SK-N-SH (cell line): ENCODE measurements at regions not wholly inside any gene's neighbourhood (a gene's known extent, or its start where the extent isn't known, plus 50 kb on each side); places are given as distances from the start of the nearest gene placed in this dataset.
A peak's percentile ranks its signal among the peaks of the same experiment; 100 is the strongest.

Experiments
- CTCF ChIA-PET: fragments of 300-600, 350-600 bp; formaldehyde crosslinking; extraction: SDS; loops from one replicate; lab custom pipeline; 2021; lab: Yijun Ruan, JAX
- POLR2A ChIA-PET: fragments of 350-600 bp; sonication (Branson Sonifier 250); formaldehyde crosslinking; extraction: SDS; loops from one replicate; lab custom pipeline; 2020; ENCODE audit warnings: antibody characterized with exemption, inconsistent platforms; lab: Yijun Ruan, JAX
- DNase-seq: peaks from one replicate; pipeline ENCODE4 v3.0.0; 2012
- H2AFZ ChIP-seq: fragments of 200-600 bp; sonication (generic); 2 replicates; pipeline ENCODE4 v1.8.1; 2016; ENCODE audit warnings: antibody characterized with exemption, mild to moderate bottlenecking, low read depth
- H3F3A ChIP-seq: fragments of 200-600 bp; sonication (generic); replicated peaks from 2 replicates; pipeline ENCODE3; 2016; ENCODE audit warnings: antibody characterized with exemption, mild to moderate bottlenecking; ENCODE audit not compliant: insufficient read depth
- H3K27ac ChIP-seq, 2 experiments: fragments of 200-500 bp in 1 of 2; fragments of 200-600 bp in 1 of 2; sonication (Bioruptor generic) in 1 of 2; sonication (generic), shearing (Covaris generic) in 1 of 2; 2 replicates each; pipeline versions ENCODE4 v1.5.1 to v1.6.1; 2014 to 2016; ENCODE audit warnings: low read depth in 2 of 2, inconsistent platforms in 1 of 2, low read length in 1 of 2, mild to moderate bottlenecking in 1 of 2, mixed read lengths in 1 of 2
- H3K27me3 ChIP-seq: fragments of 200-600 bp; sonication (generic), shearing (Covaris generic); 2 replicates; pipeline ENCODE4 v1.6.1; 2016; ENCODE audit warnings: mixed run types; ENCODE audit not compliant: insufficient read depth
- H3K36me3 ChIP-seq, 2 experiments: fragments of 200-500 bp in 1 of 2; fragments of 200-600 bp in 1 of 2; sonication (Bioruptor generic) in 1 of 2; sonication (generic) in 1 of 2; replicated peaks in 1 of 2; 2 replicates each; pipeline versions ENCODE3 to v1.5.1; 2014 to 2016; ENCODE audit warnings: low read length in 1 of 2, mild to moderate bottlenecking in 1 of 2; ENCODE audit not compliant: insufficient read depth in 2 of 2, control insufficient read depth in 1 of 2
- H3K4me1 ChIP-seq, 2 experiments: fragments of 200-500 bp in 1 of 2; fragments of 200-600 bp in 1 of 2; sonication (Bioruptor generic) in 1 of 2; sonication (generic), shearing (Covaris generic) in 1 of 2; 2 replicates each; pipeline versions ENCODE4 v1.5.1 to v1.6.1; 2014 to 2016; ENCODE audit warnings: low read depth in 1 of 2, low read length in 1 of 2, mixed run types in 1 of 2; ENCODE audit not compliant: insufficient read depth in 2 of 2, control insufficient read depth in 1 of 2
- H3K4me2 ChIP-seq: fragments of 200-600 bp; sonication (generic), shearing (Covaris generic); 2 replicates; pipeline ENCODE4 v1.6.1; 2017; ENCODE audit warnings: mixed run types
- H3K4me3 ChIP-seq, 2 experiments: fragments of 200-500 bp in 1 of 2; fragments of 200-600 bp in 1 of 2; sonication (Bioruptor generic) in 1 of 2; sonication (generic), shearing (Covaris generic) in 1 of 2; 2 replicates each; pipeline versions ENCODE4 v1.5.1 to v1.8.1; 2014 to 2016; ENCODE audit warnings: low read depth in 2 of 2, inconsistent platforms in 1 of 2, low read length in 1 of 2, mild to moderate bottlenecking in 1 of 2, mixed read lengths in 1 of 2, moderate library complexity in 1 of 2
- H3K79me2 ChIP-seq: fragments of 200-600 bp; sonication (generic); 2 replicates; pipeline ENCODE4 v1.8.1; 2017; ENCODE audit warnings: mild to moderate bottlenecking; ENCODE audit not compliant: insufficient read depth
- H3K9ac ChIP-seq: fragments of 200-600 bp; sonication (generic); 2 replicates; pipeline ENCODE4 v1.6.1; 2017; ENCODE audit warnings: mixed run types
- H3K9me2 ChIP-seq: fragments of 200-600 bp; sonication (generic); 2 replicates; pipeline ENCODE4 v1.6.1; 2017; ENCODE audit warnings: mixed run types
- H3K9me3 ChIP-seq: fragments of 200-600 bp; sonication (generic); 2 replicates; pipeline ENCODE4 v1.6.1; 2017; ENCODE audit warnings: mixed run types, mild to moderate bottlenecking, moderate library complexity
- H4K20me1 ChIP-seq: fragments of 200-600 bp; sonication (generic); 2 replicates; pipeline ENCODE4 v1.6.1; 2017; ENCODE audit warnings: mild to moderate bottlenecking, mixed run types; ENCODE audit not compliant: insufficient read depth
- ELF1 ChIP-seq: IDR thresholded peaks from 2 replicates; pipeline ENCODE4 v1.4.0; 2012
- EP300 ChIP-seq, 2 experiments: IDR thresholded peaks; 2 replicates each; pipeline versions ENCODE4 v1.4.0 to v1.6.1; 2012; ENCODE audit warnings: borderline replicate concordance in 1 of 2, low read depth in 1 of 2, low read length in 1 of 2
- FOXM1 ChIP-seq: IDR thresholded peaks from 2 replicates; pipeline ENCODE4 v1.4.0; 2012; ENCODE audit warnings: low read depth, mild to moderate bottlenecking
- JUND ChIP-seq: IDR thresholded peaks from 2 replicates; pipeline ENCODE4 v1.4.0; 2012
- MEF2A ChIP-seq: IDR thresholded peaks from 2 replicates; pipeline ENCODE4 v1.4.0; 2012; ENCODE audit warnings: low read depth, borderline replicate concordance
- NRF1 ChIP-seq: IDR thresholded peaks from 2 replicates; pipeline ENCODE4 v1.6.1; 2012; ENCODE audit warnings: low read depth, mild to moderate bottlenecking, low read length
- POLR2AphosphoS5 ChIP-seq: IDR thresholded peaks from 2 replicates; pipeline ENCODE4 v1.6.1; 2012; ENCODE audit warnings: low read depth, low read length
- RAD21 ChIP-seq: IDR thresholded peaks from 2 replicates; pipeline ENCODE4 v1.6.1; 2012; ENCODE audit warnings: mild to moderate bottlenecking, low read length
- SMC3 ChIP-seq: IDR thresholded peaks from 2 replicates; pipeline ENCODE4 v1.6.1; 2012; ENCODE audit warnings: low read depth, low read length, improper control_type of control experiment
- WGBS: methylation state at CpG from one replicate; pipeline ENCODE4 v1.1.6; 2017; ENCODE audit warnings: low lambda C conversion rate; 5-methylcytosine and 5-hydroxymethylcytosine counted together
- TF ChIP-seq, protein P1 (sequence below): fragments of 150-350 bp; IDR thresholded peaks from 2 replicates; pipeline ENCODE4 v1.6.1; 2017; ENCODE audit warnings: antibody characterized with exemption, low read length, low read depth, borderline replicate concordance

DNA sequence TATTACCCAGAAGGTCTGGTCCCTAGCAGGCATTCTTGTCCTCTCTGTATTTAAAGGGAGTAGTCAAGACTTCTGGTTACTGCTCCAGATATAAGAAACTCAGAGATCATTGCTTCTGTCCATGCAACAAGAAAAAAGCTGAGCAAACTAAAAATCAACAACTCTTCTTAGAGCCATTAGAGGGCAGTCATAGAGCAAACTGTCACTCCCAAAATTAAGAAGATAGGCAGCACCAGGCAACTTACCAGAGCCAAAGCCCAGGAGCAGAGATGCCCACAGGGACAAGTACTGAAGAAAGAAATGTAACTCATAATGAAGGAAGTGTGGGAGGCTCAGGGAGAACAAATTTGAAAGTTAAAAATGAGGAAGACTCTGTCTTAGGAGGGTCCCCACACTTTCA, 472.9 kb upstream of the COBL start:
- no peak overlapping the region for H2AFZ ChIP-seq
- H3K4me1 ChIP-seq: no peaks in the 10 kb centered on the region
- 0 out of 2 replicates have a peak, but pooled peaks cover 5% of the 10 kb centered on the region for H3K9me2 ChIP-seq
- H3K27ac ChIP-seq: no peak overlapping the region
- peaks cover 4% of the 10 kb centered on the region; the same call in 1 of the 2 replicates for H3K9me3 ChIP-seq
- ChIA-PET CTCF (interaction anchor here (0.7 to 1.5 kb wide), 3 partner anchors 355 to 474 kb away, joined by 3 to 5 read pairs (median 3); no protein-coding TSS in a partner anchor), POLR2A (no interaction called here)
- no peak overlapping the region for H3K9ac ChIP-seq
- H3K4me3 ChIP-seq: no peak overlapping the region
- H3K79me2 ChIP-seq: no peaks in the 10 kb centered on the region
- no peaks in the 10 kb centered on the region for H3F3A ChIP-seq
- H3K4me2 ChIP-seq: no peak overlapping the region
- no peaks in the 10 kb centered on the region for H4K20me1 ChIP-seq
- H3K27me3 ChIP-seq: no peaks in the 10 kb centered on the region
- TF ChIP-seq RAD21: peak; percentile 66
- TF ChIP-seq SMC3: peak; percentile 12; the same call in 1 of the 2 replicates
- TF ChIP-seq, protein P1, sequence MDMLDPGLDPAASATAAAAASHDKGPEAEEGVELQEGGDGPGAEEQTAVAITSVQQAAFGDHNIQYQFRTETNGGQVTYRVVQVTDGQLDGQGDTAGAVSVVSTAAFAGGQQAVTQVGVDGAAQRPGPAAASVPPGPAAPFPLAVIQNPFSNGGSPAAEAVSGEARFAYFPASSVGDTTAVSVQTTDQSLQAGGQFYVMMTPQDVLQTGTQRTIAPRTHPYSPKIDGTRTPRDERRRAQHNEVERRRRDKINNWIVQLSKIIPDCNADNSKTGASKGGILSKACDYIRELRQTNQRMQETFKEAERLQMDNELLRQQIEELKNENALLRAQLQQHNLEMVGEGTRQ: no peak
- H3K36me3 ChIP-seq: no peaks in the 10 kb centered on the region
- peak; percentile 21 for DNase-seq

- peaks cover 4% of the 10 kb centered on the region; the same call in 1 of the 2 replicates for H3K9me3 ChIP-seq
- no peak for DNase-seq
- H3K4me2 ChIP-seq: no peak overlapping the region
- H3K9ac ChIP-seq: no peak overlapping the region
- H3K27me3 ChIP-seq: no peaks in the 10 kb centered on the region
- CTCF ChIA-PET: interaction anchor here (0.6 to 1.6 kb wide), 2 partner anchors 12 to 402 kb away, joined by 3 to 4 read pairs; no protein-coding TSS in a partner anchor
- TF ChIP-seq FOXM1: no peak
- H3K4me3 ChIP-seq: no peak overlapping the region
- H2AFZ ChIP-seq: no peak overlapping the region
- no peaks in the 10 kb centered on the region for H3F3A ChIP-seq
- H3K36me3 ChIP-seq: no peaks in the 10 kb centered on the region
- H4K20me1 ChIP-seq: no peaks in the 10 kb centered on the region
- no peaks in the 10 kb centered on the region for H3K4me1 ChIP-seq
- POLR2A ChIA-PET: no interaction called here
- WGBS: 43% methylated on average over 1 of the region's 1 CpG
- no peak overlapping the region for H3K27ac ChIP-seq
- H3K79me2 ChIP-seq: no peaks in the 10 kb centered on the region
- H3K9me2 ChIP-seq: no peaks in the 10 kb centered on the region
These were observed 469.7 kb upstream of the COBL start for GRCh38 chr7:51786284-51786683.

- POLR2A ChIA-PET: no interaction called here
- no peak overlapping the region for H3K9ac ChIP-seq
- H3K27me3 ChIP-seq: no peaks in the 10 kb centered on the region
- no peaks in the 10 kb centered on the region for H3K9me2 ChIP-seq
- H3K4me3 ChIP-seq: no peak overlapping the region
- peaks cover 4% of the 10 kb centered on the region; the same call in 1 of the 2 replicates for H3K9me3 ChIP-seq
- TF ChIP-seq MEF2A (no peak), POLR2AphosphoS5 (no peak), JUND (no peak), NRF1 (no peak), EP300 (IDR thresholded peaks at IDR 0.05; ENCODE audit: borderline replicate concordance in 1 of 2, low read depth in 1 of 2, low read length in 1 of 2) (no peak), ELF1 (no peak)
- no peak overlapping the region for H2AFZ ChIP-seq
- WGBS: 42% methylated on average over 9 of the region's 9 CpGs
- no peak for DNase-seq
- H3K27ac ChIP-seq: no peak overlapping the region
- no peaks in the 10 kb centered on the region for H3K79me2 ChIP-seq
- no peak overlapping the region for H3K4me2 ChIP-seq
- H3F3A ChIP-seq: no peaks in the 10 kb centered on the region
- no peaks in the 10 kb centered on the region for H3K4me1 ChIP-seq
- H4K20me1 ChIP-seq: no peaks in the 10 kb centered on the region
- CTCF ChIA-PET: interaction anchor here (0.6 to 1.6 kb wide), 2 partner anchors 12 to 403 kb away, joined by 3 to 4 read pairs; no protein-coding TSS in a partner anchor
- no peaks in the 10 kb centered on the region for H3K36me3 ChIP-seq
These were observed 469.3 kb upstream of the COBL start for GRCh38 chr7:51785876-51786275.
